Stimulated activated CD4-positive, alpha-beta T cell treated with anti-CD3 and anti-CD28 coated beads, Interleukin-1b, Interleukin-23, amount 100 ng/mL, for 4 hours (primary cell): ENCODE measurements at regions not wholly inside any gene's neighbourhood (a gene's known extent, or its start where the extent isn't known, plus 50 kb on each side); places are given as distances from the start of the nearest gene placed in this dataset.

ENCODE experiments used
- DNase-seq, 2 donors: peaks; one replicate each; pipeline ENCODE4 v3.0.0-alpha.2; 2020; ENCODE audit warnings: low read depth in 2 of 2

- no peak for DNase-seq
These were observed 65.8 kb downstream of the ETAA1 start for GRCh38 chr2:67462738-67463496.

- no peak for DNase-seq
These were observed 66.7 kb downstream of the ETAA1 start for GRCh38 chr2:67463810-67464209.

- DNase-seq = no peak
These were observed 68.5 kb downstream of the ETAA1 start for GRCh38 chr2:67465623-67466022.

DNA sequence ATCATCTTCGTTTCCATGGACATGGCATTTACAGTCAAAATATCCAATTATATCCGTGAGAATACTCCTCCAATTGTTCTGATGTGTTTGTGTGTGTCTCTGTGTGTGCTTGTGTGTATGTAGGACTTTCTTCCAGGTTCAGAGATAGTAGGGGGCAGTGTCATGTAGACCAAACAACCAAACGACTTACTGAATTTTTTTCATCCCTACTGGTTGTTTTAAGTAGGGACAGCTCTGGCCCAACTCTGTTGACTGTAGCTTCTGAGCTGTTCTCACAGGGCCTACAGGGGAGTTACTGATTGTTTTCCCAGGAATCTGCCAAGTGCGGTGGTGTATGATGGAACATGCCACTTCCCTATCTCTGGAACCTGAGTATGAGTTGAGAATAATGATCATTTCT, 69.6 kb downstream of the ETAA1 start:
- DNase-seq = no peak

GRCh38 chr2:67471681-67472080, 74.5 kb downstream of the ETAA1 start:
- DNase-seq = no peak

GRCh38 chr2:67476809-67477790, 80.0 kb downstream of the ETAA1 start:
- no peak for DNase-seq

DNA sequence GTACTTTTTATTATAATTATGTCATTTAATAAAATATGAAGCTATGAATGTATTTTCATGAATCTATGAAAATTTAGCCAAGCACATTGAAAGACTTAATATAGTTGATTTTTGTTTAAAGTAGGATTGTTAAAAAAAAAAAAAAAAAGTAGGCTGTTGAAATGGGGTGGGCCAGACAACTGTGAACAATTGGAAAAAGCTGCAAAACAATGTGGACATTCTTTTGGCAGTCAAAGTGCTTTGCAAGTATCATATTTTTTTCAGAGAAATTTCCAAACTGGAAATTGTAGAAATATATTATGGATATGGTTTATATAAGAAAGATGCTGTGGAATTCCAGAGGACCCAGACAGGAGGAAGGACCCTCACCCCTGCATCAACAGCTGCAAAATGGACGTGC, 82.1 kb downstream of the ETAA1 start:
- DNase-seq = no peak

- DNase-seq = no peak
These were observed 88.3 kb downstream of the ETAA1 start for GRCh38 chr2:67485431-67485830.

DNA sequence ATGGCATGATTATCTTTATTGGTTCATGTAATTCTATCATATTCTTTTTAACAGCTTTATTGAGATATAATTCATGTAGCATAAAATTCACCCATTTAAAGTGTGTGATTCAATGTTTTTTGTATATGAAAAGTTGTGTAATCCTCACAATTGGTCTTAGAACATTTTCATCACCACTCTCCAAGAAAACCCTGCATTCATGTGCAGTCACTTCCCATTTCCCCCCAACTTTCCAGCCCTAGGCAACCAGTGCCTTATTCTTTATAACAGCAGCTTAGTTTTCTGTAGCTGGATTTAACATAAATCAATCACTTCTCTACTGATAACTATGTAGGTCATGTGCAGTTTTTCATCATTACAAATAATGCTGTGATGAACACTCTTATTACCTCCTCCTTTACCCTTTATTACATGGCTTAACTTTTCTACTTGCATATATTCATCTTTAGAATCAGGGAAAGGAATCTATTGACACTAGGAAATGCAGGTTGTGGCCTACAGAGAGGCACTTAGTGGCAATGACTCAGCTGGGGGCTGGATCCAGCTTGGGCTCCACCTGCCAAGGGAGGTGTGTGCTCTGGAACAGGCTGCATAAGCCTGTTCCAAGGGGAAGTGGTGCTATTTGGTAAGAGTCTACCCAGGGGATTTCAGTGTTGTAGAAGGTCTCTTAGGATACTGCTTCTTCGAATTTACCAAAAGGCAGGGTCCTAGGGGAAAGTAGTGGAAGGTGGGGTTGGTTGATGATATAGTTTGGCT, 89.1 kb downstream of the ETAA1 start:
- no peak for DNase-seq

DNA sequence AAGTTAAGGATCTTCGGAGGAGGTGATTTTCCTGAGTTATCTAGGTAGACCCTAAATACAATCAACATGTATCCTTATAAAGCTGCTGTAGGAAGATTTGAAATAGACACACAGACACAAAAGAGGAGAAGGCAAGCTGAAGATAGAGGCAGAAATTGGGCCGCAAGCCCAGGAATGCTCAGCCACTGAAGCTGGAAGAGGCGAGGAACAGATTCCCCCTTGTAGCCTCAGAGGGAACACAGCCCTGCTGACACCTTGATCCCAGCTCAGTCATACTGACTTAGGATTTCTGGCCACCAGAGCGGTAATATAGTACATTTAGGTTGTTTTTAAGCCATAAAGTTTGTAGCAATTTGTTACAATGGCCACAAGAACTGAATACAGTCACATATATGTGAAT, 90.9 kb downstream of the ETAA1 start:
- no peak for DNase-seq

DNA sequence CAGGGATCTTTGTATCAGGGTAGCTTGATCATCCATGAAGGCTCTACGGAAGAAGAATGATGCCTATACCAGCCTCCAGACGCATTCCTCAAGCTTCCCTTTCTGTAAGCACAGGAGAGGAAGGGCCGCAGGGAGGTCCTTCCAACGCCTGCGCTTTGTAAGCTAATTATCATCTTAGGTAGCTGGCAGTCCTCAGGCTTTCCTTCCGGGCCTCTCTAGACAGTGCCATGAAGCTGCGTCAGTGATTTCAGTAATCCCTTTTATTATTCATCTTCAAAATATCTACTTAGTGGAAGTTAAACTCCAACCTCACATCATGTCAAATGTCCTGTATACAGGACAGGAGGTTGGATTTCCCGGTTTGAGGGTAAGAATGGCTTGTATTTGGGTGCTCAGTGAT, 92.3 kb downstream of the ETAA1 start:
- DNase-seq = no peak

- DNase-seq = no peak
These were observed 101.8 kb downstream of the ETAA1 start for GRCh38 chr2:67498931-67499330.

DNA sequence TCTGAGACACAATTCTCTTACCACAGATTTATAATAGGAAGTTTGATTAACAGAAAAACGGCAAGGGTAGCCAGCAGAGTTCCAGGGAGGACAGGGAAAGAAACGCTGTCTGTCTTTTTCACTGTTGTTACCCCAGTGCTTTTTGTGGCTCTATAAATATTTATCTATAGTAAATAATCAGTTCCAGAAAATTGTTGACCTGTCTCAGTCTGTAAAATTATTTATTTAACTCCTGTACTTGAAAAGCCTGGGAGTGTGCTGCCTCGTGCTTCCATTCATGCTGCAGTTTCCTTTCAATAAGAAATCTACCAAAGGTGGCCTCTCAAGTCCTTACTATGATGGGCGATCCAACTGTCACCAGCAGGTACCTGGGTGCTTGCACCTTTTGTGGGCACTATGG, 102.9 kb downstream of the ETAA1 start:
- no peak for DNase-seq

GRCh38 chr2:67500541-67500940, 103.4 kb downstream of the ETAA1 start:
- no peak for DNase-seq

DNA sequence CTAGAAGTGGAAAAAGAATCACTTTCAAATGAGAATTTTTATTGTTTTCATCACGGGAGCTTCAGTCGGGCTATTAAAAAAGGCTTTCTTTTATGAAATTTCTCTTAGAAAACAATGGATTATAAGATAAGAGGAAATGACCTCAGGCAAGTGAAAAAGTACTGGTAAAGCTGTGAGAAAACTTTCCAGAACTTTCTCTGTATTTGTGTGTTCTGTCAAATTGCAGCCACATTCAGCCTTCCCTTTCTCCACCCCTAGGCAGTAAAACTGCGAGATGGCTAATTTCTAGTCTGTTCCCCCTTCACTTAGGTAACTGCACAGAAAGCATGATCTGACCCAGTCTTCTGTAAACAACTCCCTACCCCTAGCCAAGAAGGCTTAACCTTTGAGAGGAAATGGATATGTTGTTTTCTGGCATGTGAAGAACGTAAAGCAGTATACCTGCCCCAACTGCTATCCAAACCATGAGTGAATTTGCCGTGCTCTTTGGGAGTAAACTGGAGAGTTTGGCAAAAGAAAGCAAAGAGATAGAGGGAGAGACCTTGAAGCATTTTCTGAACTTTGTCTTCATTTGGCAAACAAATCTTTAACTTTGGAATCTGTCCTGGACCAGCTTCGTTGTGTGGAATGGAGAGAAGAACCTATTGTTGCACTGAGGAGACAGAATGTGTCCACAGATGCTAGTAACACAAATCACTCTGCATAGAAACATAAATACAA, 105.4 kb downstream of the ETAA1 start:
- no peak for DNase-seq

DNA sequence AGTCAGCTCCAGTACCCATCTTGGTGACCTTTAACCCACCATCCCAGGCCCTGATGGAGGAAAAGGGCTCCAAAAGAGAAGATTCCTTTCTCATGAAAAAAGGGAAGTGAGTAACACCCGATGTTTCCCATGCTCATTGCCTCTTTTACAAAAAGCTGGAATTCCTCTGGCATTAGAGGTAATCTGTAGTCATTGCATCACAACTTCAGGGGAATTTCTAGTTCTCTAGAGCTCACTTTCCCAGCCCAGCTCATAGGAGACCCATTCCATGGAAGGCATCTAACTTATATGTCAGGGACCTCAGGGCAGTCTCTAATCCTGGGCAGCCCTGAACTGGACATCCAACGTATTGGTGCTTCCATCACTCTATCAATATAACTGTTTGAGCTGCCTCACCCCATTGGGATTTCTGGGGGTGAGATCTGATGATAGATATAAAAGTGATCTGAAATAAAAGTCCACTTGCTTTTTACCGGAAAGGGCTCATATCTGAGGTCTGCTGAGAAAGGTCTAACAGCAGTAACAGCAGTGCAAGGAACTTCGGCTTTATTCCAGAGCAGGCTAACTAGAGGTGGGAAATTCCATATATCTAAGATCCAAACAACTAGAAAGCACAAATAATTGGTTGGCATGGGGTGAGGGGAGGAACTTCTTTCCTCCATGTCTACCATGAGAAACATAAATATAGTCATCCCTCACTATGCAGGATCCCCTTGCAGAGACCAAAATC, 106.1 kb downstream of the ETAA1 start:
- no peak for DNase-seq

GRCh38 chr2:67510745-67511144, 113.6 kb downstream of the ETAA1 start:
- DNase-seq = no peak

DNA sequence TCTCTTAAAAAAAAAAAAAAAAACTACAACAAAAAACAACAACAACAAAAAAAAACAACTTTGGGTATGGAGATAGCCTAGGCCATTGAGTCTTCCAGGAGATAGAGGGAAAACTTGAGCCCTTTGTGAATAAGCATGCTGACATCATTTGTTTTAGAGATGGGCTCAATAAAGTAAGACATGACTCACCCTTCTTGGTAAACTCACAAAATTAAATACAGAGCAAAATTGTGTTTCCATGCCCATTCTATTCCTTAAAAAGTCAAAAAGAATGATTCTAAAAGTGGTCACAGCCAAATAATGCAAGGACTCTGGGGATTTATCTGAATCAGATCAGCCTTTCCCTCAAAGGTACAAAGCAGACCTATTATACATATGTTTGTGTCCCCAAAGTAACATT, 117.4 kb downstream of the ETAA1 start:
- DNase-seq = no peak

GRCh38 chr2:67515056-67515455, 117.9 kb downstream of the ETAA1 start:
- DNase-seq = no peak

GRCh38 chr2:67515538-67515937, 118.4 kb downstream of the ETAA1 start:
- DNase-seq = no peak

GRCh38 chr2:67516362-67516761, 119.2 kb downstream of the ETAA1 start:
- DNase-seq = no peak
